IMR-90 (cell line): ENCODE measurements at regions not wholly inside any gene's neighbourhood (a gene's known extent, or its start where the extent isn't known, plus 50 kb on each side); places are given as distances from the start of the nearest gene placed in this dataset.

Experiments used
- ATAC-seq: fragments of 200-7000 bp; cut with Tn5 transposase; 2 replicates; pipeline ENCODE4 v1.9.1; 2020; ENCODE audit warnings: low read depth, mild to moderate bottlenecking, moderate library complexity
- BruUV-seq: library from RNA; stranded (reverse); fragments of 400-500 nt; replicated peaks from 2 replicates; lab custom pipeline; 2021; lab: Mats Ljungman, UMichigan
- CTCF ChIA-PET: fragments of 300-600 bp; formaldehyde crosslinking; extraction: SDS; loops from one replicate; lab custom pipeline; 2021; ENCODE audit warnings: antibody characterized with exemption; lab: Yijun Ruan, JAX
- POLR2A ChIA-PET: fragments of 300-600 bp; sonication (Branson Sonifier 250); formaldehyde crosslinking; loops from one replicate; lab custom pipeline; 2022; ENCODE audit warnings: antibody characterized with exemption; ENCODE audit not compliant: unreplicated experiment; lab: Charles Lee
- DNase-seq: peaks from one replicate; pipeline ENCODE4 v3.0.0; 2013
- H2AFZ ChIP-seq: replicated peaks from 2 replicates; pipeline ENCODE3; 2013; ENCODE audit warnings: low read length, mild to moderate bottlenecking; ENCODE audit not compliant: poor library complexity
- H2AK5ac ChIP-seq: 2 replicates; pipeline ENCODE4 v1.6.1; 2013; ENCODE audit warnings: low read depth, low read length, inconsistent platforms
- H2AK9ac ChIP-seq: replicated peaks from 2 replicates; pipeline ENCODE3; 2013; ENCODE audit warnings: mild to moderate bottlenecking, low read depth, low read length, moderate library complexity; ENCODE audit not compliant: poor library complexity
- H2BK120ac ChIP-seq: 2 replicates; pipeline ENCODE4 v1.6.1; 2013; ENCODE audit warnings: low read depth, low read length, inconsistent platforms
- H2BK15ac ChIP-seq: 3 replicates; pipeline ENCODE4 v1.6.1; 2013; ENCODE audit warnings: low read depth, low read length, inconsistent platforms
- H2BK20ac ChIP-seq: 2 replicates; pipeline ENCODE4 v1.6.1; 2013; ENCODE audit warnings: low read depth, mild to moderate bottlenecking, inconsistent platforms, low read length, moderate library complexity
- H2BK5ac ChIP-seq: 2 replicates; pipeline ENCODE4 v1.6.1; 2013; ENCODE audit warnings: mild to moderate bottlenecking, low read depth, low read length, inconsistent platforms; ENCODE audit not compliant: poor library complexity, severe bottlenecking
- H3K14ac ChIP-seq: replicated peaks from 2 replicates; pipeline ENCODE4 v1.6.1; 2013; ENCODE audit warnings: low read depth, low read length, inconsistent platforms
- H3K18ac ChIP-seq: 2 replicates; pipeline ENCODE4 v1.6.1; 2013; ENCODE audit warnings: low read depth, low read length, control low read depth
- H3K23ac ChIP-seq: 2 replicates; pipeline ENCODE4 v1.6.1; 2013; ENCODE audit warnings: low read depth, low read length, inconsistent platforms
- H3K27ac ChIP-seq: 2 replicates; pipeline ENCODE4 v1.5.1; 2013; ENCODE audit warnings: mild to moderate bottlenecking, control low read depth, low read length; ENCODE audit not compliant: insufficient read depth
- H3K27me3 ChIP-seq: 2 replicates; pipeline ENCODE4 v1.6.1; 2013; ENCODE audit warnings: low read length; ENCODE audit not compliant: control insufficient read depth, insufficient read depth
- H3K36me3 ChIP-seq: 2 replicates; pipeline ENCODE4 v1.6.1; 2013; ENCODE audit warnings: low read length, mixed read lengths; ENCODE audit not compliant: control insufficient read depth, insufficient read depth
- H3K4ac ChIP-seq: 2 replicates; pipeline ENCODE4 v1.6.1; 2013; ENCODE audit warnings: low read depth, low read length, inconsistent platforms
- H3K4me1 ChIP-seq: 2 replicates; pipeline ENCODE4 v1.6.1; 2013; ENCODE audit warnings: low read length, mixed read lengths; ENCODE audit not compliant: control insufficient read depth, insufficient read depth
- H3K4me2 ChIP-seq: 2 replicates; pipeline ENCODE4 v1.6.1; 2013; ENCODE audit warnings: low read depth, mild to moderate bottlenecking, control low read depth, low read length, moderate library complexity
- H3K4me3 ChIP-seq: 2 replicates; pipeline ENCODE4 v1.5.1; 2013; ENCODE audit warnings: low read depth, mild to moderate bottlenecking, control low read depth, low read length, moderate library complexity; ENCODE audit not compliant: insufficient read depth
- H3K56ac ChIP-seq: 2 replicates; pipeline ENCODE4 v1.6.1; 2013; ENCODE audit warnings: low read length, inconsistent platforms; ENCODE audit not compliant: insufficient read depth; ENCODE audit errors: extremely low read depth
- H3K79me1 ChIP-seq, 2 experiments: 2 replicates each; pipeline ENCODE4 v1.6.1; 2013; ENCODE audit warnings: low read length in 2 of 2, inconsistent platforms in 1 of 2, low read depth in 1 of 2
- H3K9ac ChIP-seq: 2 replicates; pipeline ENCODE4 v1.6.1; 2013; ENCODE audit warnings: low read depth, low read length, control low read depth
- H3K9me1 ChIP-seq: 2 replicates; pipeline ENCODE4 v1.6.1; 2013; ENCODE audit warnings: low read length, inconsistent platforms; ENCODE audit not compliant: insufficient read depth
- H3K9me3 ChIP-seq: 2 replicates; pipeline ENCODE4 v1.6.1; 2013; ENCODE audit warnings: low read length; ENCODE audit not compliant: control insufficient read depth, insufficient read depth
- H4K20me1 ChIP-seq: 2 replicates; pipeline ENCODE4 v1.6.1; 2013; ENCODE audit warnings: low read length, inconsistent platforms; ENCODE audit not compliant: insufficient read depth
- H4K5ac ChIP-seq: 2 replicates; pipeline ENCODE4 v1.6.1; 2013; ENCODE audit warnings: mild to moderate bottlenecking, low read depth, low read length, control low read depth
- H4K8ac ChIP-seq, 2 experiments: 2 replicates each; pipeline ENCODE4 v1.6.1; 2013; ENCODE audit warnings: low read depth in 2 of 2, low read length in 2 of 2, control low read depth in 1 of 2, inconsistent platforms in 1 of 2
- H4K91ac ChIP-seq: 2 replicates; pipeline ENCODE4 v1.6.1; 2013; ENCODE audit warnings: low read depth, low read length, inconsistent platforms; ENCODE audit not compliant: insufficient read depth
- CEBPB ChIP-seq: IDR thresholded peaks from 2 replicates; pipeline ENCODE4 v1.6.1; 2012; ENCODE audit warnings: low read depth, low read length, improper control_type of control experiment
- CHD1 ChIP-seq: IDR thresholded peaks from 2 replicates; pipeline ENCODE4 v1.6.1; 2012; ENCODE audit warnings: low read depth, low read length, improper control_type of control experiment
- MAFK ChIP-seq: IDR thresholded peaks from 2 replicates; pipeline ENCODE4 v1.6.1; 2012; ENCODE audit warnings: low read depth, low read length, improper control_type of control experiment
- MAZ ChIP-seq: IDR thresholded peaks from 2 replicates; pipeline ENCODE4 v1.6.1; 2012; ENCODE audit warnings: low read depth, mild to moderate bottlenecking, low read length, improper control_type of control experiment, moderate library complexity, borderline replicate concordance
- POLR2A ChIP-seq: IDR thresholded peaks from 2 replicates; pipeline ENCODE4 v1.6.1; 2012; ENCODE audit warnings: mild to moderate bottlenecking, low read depth, low read length
- RAD21 ChIP-seq: IDR thresholded peaks from 2 replicates; pipeline ENCODE4 v1.6.1; 2012; ENCODE audit warnings: low read length, improper control_type of control experiment
- RFX5 ChIP-seq: IDR thresholded peaks from 2 replicates; pipeline ENCODE4 v1.8.0; 2012; ENCODE audit warnings: low read depth, mild to moderate bottlenecking, low read length, moderate library complexity
- WGBS, 2 experiments: methylation state at CpG; one replicate each; pipeline versions ENCODE4 v1.1.5 to v1.1.7; 2013; ENCODE audit warnings: missing lambda C conversion rate in 2 of 2; ENCODE audit not compliant: insufficient read length in 1 of 2; ENCODE audit errors: extremely low coverage in 2 of 2; 5-methylcytosine and 5-hydroxymethylcytosine counted together
- dilution Hi-C: fragments of 300-500 bp; cut with HindIII; formaldehyde crosslinking; loops from one replicate; pipeline ENCODE4 v1.14.3; 2018; ENCODE audit warnings: low sequenced_read_pairs; ENCODE audit not compliant: unreplicated experiment
- in situ Hi-C: fragments of 300-500 bp; cut with MboI; formaldehyde crosslinking; loops from 3 replicates; pipeline ENCODE4 v1.14.3; 2019; ENCODE audit warnings: low sequenced_read_pairs, inconsistent platforms, mixed read lengths
- intact Hi-C: fragments of 100-400 bp; cut with micrococcal nuclease; formaldehyde crosslinking; loops from 2 replicates; pipeline ENCODE4 v1.10.0; 2022
- TF ChIP-seq, protein P1 (sequence below): fragments of 150-350 bp; IDR thresholded peaks from 2 replicates; pipeline ENCODE4 v1.6.1; 2017; ENCODE audit warnings: mild to moderate bottlenecking, antibody characterized with exemption, low read length, low read depth
- TF ChIP-seq, protein P2 (sequence below): conservative IDR thresholded peaks from 2 replicates; pipeline ENCODE4 v1.5.1; 2012; ENCODE audit warnings: mild to moderate bottlenecking, low read depth, low read length, improper control_type of control experiment

DNA sequence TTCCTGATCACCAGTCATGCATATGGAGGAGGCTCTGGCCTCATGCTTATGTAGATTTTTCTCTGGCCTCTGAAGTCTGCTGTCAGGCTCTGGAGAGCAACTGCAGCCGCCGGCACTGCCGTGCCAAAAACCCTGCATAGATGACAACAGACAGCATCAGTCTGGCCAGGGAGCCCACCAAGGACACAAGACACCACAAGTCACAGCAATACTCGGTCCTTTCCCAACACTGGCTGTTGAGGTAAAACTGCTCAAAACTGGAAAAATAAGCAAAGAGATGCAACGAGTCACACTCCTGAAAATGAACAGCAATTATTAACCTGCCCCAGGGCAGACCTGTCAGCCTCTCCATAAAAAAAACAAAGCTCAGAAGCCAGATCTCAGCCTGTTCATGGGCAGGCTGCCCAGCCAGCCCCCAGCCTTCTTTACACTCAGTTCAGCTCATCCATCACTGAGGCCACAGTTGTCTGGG, 186.0 kb upstream of the RAB6C start:
- H2AFZ ChIP-seq: no peak overlapping the region
- H4K8ac ChIP-seq: no peak overlapping the region
- no peaks in the 10 kb centered on the region for H3K4me1 ChIP-seq
- H3K36me3 ChIP-seq: no peaks in the 10 kb centered on the region
- H3K79me1 ChIP-seq: no peaks in the 10 kb centered on the region
- H3K14ac ChIP-seq: no peak overlapping the region
- no peaks in the 10 kb centered on the region for H3K27me3 ChIP-seq
- no peak overlapping the region for H3K27ac ChIP-seq
- no TSS peak for BruUV-seq
- no peak overlapping the region for H3K9ac ChIP-seq
- no peak overlapping the region for H2AK5ac ChIP-seq
- no peak overlapping the region for H2BK120ac ChIP-seq
- H4K20me1 ChIP-seq: no peaks in the 10 kb centered on the region
- H3K9me1 ChIP-seq: no peaks in the 10 kb centered on the region
- no peak overlapping the region for H3K4me3 ChIP-seq
- no peak overlapping the region for H4K91ac ChIP-seq
- dilution Hi-C loops: no loop called here
- ChIA-PET POLR2A (no interaction called here), CTCF (no interaction called here)
- no peak overlapping the region for H2BK5ac ChIP-seq
- no peak overlapping the region for H4K5ac ChIP-seq
- no peak overlapping the region for H2BK20ac ChIP-seq
- peaks cover 3% of the 10 kb centered on the region; the same call in 1 of the 2 replicates for H3K9me3 ChIP-seq
- H2BK15ac ChIP-seq: no peak overlapping the region
- no peak overlapping the region for H3K23ac ChIP-seq
- no peak for DNase-seq
- no peak overlapping the region for H3K4me2 ChIP-seq
- H2AK9ac ChIP-seq: no peak overlapping the region
- no peak for TF ChIP-seq RFX5
- TF ChIP-seq, protein P1, sequence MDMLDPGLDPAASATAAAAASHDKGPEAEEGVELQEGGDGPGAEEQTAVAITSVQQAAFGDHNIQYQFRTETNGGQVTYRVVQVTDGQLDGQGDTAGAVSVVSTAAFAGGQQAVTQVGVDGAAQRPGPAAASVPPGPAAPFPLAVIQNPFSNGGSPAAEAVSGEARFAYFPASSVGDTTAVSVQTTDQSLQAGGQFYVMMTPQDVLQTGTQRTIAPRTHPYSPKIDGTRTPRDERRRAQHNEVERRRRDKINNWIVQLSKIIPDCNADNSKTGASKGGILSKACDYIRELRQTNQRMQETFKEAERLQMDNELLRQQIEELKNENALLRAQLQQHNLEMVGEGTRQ: no peak
- no peak for TF ChIP-seq MAFK
- TF ChIP-seq POLR2A: no peak
- no peak for TF ChIP-seq MAZ
- no peak for TF ChIP-seq CEBPB
- TF ChIP-seq RAD21: no peak
- no peak for TF ChIP-seq CHD1
- TF ChIP-seq, protein P2, sequence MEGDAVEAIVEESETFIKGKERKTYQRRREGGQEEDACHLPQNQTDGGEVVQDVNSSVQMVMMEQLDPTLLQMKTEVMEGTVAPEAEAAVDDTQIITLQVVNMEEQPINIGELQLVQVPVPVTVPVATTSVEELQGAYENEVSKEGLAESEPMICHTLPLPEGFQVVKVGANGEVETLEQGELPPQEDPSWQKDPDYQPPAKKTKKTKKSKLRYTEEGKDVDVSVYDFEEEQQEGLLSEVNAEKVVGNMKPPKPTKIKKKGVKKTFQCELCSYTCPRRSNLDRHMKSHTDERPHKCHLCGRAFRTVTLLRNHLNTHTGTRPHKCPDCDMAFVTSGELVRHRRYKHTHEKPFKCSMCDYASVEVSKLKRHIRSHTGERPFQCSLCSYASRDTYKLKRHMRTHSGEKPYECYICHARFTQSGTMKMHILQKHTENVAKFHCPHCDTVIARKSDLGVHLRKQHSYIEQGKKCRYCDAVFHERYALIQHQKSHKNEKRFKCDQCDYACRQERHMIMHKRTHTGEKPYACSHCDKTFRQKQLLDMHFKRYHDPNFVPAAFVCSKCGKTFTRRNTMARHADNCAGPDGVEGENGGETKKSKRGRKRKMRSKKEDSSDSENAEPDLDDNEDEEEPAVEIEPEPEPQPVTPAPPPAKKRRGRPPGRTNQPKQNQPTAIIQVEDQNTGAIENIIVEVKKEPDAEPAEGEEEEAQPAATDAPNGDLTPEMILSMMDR: no peak
- no peak for ATAC-seq
- no peak overlapping the region for H3K18ac ChIP-seq
- intact Hi-C loops: no loop called here
- 8% methylated on average over 2 of the region's 5 CpGs; no CpG with 5 or more reads in 1 of the 2 experiments for WGBS, 2 experiments
- H3K4ac ChIP-seq: no peak overlapping the region
- no peak overlapping the region for H3K56ac ChIP-seq
- in situ Hi-C loops: no loop called here
